Stimulated activated CD8-positive, alpha-beta memory T cell treated with anti-CD3 and anti-CD28 coated beads, Interleukin-12 subunit alpha, Interleukin-12 subunit beta, amount 100 ng/mL, for 24 hours (primary cell): ENCODE measurements at regions not wholly inside any gene's neighbourhood (a gene's known extent, or its start where the extent isn't known, plus 50 kb on each side); places are given as distances from the start of the nearest gene placed in this dataset.

Experiments used
- DNase-seq: peaks from one replicate; pipeline ENCODE4 v3.0.0-alpha.2; 2020; ENCODE audit errors: extremely low read depth

DNA sequence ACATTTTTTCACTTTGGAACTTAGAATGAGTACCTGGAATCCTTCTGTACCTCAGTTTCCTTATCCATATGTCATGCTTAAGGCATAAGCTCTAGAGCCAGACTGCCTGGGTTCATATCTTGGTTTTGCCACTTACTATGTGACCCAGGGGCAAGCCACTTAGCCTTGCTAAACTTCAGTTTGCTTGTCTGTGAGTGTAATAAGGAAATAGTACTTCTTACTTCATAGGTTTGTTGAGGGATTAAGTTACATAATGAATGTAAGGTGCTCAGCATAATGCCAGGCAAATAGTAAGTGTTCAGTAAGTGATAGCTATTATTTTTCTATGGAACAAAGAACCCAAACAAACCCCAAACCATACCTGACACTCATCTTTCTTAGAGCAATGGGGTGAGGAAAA is 225.1 kb downstream of the BCAT1 start:
- DNase-seq: no peak

DNA sequence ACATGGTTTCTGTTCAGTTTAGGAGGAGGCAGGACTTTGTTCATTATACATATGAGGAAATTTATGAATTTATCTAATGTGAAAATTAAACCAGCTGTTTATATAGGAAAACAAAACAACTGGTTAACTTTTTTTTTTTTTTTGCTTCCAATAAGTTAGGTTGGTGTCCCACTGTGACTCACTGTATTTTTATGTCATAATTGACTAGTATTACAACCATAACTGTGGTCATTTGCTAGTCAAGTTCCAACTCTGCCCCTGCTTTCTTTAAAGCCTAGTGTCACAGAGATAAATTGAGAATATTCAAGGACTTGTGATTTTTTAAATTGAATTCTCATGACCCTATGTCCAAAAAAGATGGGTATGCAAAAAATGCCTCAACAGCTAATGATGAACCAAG is 227.7 kb downstream of the BCAT1 start:
- DNase-seq: no peak

DNA sequence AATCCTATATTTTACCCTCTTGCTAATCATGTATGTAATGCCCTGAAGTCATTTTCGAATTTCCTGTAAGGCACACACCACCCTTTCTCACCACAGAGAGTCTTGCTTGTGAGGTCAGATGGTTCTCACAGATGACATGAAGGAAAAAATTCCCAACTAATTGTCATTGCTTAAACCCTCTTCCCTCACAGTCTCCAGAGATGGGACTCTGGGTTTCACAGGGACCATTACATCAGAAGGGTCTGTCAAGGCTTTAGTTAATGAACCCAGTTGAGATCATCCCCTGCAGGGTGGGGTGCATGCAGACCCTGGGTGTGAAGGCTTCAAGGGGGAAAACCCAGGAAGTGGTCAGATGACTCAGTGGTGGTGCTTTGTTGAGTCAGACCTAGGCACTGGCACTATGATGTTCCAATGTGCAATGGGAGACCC is 229.6 kb downstream of the BCAT1 start:
- peak; percentile 16 for DNase-seq

DNA sequence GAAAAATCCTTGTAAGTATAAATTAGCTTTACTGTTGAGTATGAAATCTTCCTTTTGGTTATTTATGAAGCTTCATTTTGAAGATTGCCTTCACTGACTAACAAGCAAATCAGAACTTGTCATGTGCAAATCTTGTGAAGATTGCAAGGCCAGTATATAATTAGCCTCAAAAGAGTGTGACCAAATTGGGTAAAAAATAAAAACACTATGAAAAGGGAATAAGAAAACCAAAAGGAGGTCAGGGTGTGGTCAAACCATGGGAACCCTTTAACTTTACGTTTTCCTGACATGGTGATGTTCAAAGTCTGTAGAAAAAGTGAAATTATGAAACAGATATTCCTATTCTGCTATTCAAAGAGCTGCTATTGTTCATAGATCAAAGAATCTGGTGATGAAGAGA is 230.3 kb downstream of the BCAT1 start:
- DNase-seq: no peak

DNA sequence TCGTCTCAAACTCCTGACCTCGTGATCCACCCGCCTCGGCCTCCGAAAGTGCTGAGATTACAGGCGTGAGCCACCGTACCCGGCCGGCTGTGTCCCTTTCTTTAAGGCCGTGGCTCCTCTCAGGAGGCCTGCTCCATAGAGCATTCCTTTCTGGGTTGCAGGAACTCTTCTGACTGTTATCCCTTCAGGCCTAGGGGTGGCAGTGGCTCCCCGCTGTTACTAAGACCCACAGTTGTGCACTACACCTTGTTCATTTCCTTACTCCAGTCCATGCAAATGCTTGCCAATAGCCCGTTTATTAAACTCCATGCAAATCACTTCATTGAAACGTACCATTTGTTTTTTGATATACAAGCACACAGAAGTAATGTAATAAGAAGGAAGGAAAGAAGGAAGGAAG is 234.7 kb downstream of the BCAT1 start:
- no peak for DNase-seq

DNA sequence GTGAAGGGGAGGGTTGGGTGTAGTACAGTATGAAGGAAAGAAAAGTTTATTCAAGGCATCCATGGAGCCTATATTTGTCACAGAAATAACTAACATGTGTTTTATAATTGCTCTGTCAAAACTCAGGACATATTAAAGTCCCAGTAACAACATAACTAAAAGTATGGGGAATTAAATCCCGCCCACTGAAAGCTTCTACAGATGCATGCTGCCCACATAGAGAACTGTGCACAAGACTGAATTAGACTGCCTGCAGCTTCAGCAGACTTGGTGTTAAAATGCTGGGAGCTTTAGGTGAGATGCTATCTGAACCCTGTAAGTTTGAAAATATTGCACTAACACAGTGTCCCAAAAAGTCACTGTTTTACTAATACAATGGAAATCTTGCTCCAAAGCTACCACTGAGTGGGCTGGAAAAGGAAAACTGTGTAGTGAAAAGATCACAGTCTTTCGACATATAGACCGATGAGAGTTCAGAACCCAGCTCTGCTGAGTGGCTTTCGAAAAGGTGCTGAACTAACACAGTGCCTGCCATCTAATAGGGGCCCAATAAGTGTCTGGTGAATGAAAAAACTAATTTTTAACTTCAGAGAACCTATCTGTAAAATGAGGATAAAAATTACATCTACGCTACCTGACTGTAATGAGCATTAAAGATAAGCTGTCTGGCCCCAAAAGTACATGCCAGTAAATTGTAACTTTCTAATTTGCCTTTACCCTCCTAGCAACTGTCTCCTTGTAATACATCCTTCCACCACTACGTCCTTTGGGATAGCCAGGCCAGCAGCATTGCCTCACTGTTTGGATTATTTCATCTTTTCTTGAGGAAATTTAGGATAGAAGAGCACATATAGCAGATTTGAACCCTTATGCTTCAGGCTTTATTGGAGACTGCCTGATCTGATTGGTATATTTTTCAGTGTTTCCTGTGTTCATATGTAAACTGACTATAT is 237.6 kb downstream of the BCAT1 start:
- DNase-seq: no peak

DNA sequence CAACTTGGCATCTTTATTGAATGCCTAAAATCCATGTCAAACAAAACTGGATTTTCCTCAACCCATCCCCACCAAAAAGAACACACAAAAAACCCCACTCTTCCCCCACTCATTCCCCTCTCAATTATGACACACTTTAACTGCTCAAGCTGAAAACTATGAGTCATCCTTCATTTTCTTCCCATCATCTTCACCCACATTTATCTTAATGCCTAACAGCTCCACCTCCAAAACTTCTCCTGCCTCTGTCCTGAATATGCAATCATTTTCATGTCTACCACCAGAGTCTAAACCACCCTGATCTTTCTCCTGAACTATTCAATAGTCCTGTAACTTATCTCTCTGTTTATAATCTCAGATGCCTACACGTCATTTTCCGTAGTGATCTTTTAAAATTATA is 239.7 kb downstream of the BCAT1 start:
- DNase-seq: no peak

DNA sequence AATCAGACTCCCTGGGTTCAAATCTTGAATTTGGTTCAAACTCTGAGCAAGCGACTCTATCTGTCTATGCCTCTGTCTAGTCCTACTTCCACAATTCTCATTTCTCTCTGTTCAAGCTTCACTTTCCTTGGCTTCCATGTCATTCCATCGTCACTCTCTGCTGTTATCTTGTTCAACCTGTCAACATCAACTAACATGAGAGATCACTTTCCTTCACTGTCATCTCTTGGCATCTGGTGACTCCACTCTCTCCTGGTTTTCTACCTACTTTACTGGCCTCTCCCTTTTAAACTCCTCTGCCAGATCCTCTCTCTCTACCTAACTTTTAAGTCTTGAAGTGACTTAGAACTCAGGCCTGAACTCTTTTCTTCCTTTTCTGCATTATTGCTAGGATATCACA is 240.2 kb downstream of the BCAT1 start:
- DNase-seq: no peak

DNA sequence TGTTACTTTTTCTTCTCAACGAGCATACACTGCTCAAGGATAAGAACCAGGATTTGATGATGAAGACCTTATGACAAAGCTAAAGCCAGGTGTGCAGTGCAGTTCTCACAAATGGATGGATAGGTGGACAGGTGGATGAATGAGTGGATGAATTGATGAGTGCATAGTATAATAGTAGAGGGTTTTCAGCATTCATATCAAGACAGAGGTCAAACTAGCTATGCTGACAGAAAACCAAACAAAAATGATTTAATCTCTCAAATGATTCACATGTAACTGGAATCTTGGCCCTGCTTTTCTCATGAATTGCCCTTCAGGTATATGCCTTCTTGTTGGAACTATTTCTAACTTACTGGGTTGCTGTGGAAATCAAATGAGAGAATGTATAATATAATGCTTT is 240.9 kb downstream of the BCAT1 start:
- DNase-seq: no peak

DNA sequence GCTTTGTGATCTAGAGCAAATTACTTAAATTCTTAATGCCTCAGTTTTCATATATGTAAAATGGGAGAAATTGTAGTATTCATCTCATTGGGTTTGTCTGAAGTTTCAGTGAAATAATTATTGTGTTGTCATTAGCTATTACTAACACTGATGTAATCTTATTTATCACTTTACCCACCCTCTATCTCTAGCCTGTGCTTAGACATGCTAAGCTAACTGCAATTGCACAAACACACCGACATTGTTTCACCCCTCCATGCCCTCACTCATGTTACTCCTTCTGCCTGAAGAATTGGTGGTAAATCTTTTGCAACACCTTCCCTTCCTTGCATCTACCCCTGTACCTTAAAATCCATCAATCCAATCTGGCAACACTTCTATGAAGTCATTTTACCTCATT is 241.6 kb downstream of the BCAT1 start:
- DNase-seq: no peak

DNA sequence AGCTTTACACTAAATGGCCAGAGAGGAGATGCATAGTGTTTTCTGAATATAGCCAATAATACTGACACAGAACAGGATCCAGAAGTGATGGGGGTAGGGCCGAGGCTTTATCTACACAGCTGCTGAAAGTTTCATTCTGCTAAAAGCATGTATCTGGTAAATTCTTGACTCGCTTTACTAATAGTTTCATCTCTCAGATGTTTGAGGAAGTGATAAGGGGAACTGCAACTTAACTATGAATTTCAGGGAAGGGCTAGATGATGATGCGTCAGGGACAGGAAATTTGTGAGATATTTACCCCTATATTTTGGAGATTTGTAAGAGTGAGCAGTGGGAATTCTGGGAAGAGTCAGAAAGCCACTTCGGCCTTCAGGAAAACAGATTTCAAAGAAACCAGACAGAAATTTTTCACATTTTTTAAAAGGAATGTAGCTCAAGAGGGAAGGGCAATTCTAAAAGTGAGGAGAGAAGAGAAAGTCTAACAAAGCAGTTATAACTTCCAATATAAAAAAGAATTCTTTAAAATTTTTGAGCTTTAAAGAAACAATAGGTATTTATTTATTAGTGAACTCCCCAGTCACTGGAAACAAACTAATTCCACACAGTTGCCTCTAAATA is 243.1 kb downstream of the BCAT1 start:
- DNase-seq: no peak

DNA sequence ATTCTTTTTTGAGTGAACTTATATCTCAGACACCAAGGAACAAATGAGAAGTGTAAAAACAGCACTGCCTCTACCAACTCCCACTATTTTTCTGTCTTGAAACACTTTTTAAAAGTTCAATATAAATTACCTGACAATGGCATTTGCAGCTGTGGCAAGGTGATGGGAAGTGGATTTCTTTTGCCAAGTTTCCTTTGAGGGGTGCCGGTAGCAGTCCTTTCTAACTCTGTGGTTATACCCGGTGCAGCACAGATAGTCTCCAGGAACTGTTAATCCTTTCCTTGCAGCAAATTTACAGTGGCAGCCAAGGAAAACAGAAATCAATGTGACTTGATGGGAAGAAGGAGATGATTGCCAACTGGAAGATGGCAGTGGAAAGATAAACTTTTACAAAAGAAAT is 243.7 kb downstream of the BCAT1 start:
- no peak for DNase-seq

DNA sequence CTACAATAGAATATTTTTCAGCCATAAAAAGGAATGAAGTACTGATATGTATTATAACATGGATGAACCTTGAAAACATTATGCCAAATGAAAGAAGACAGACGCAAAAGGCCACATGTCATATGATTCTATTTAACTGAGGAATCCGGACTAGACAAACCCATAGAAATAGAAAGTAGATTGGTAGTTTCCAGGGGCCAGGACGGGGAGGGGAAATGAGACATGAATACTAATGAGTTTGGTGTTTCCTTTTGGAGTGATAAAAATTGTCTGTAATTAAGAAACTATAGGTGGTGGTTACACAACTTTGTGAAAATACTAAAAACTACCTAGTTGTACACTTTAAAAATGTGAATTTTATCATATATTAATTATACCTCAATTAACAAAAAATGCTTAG is 247.6 kb downstream of the BCAT1 start:
- no peak for DNase-seq

DNA sequence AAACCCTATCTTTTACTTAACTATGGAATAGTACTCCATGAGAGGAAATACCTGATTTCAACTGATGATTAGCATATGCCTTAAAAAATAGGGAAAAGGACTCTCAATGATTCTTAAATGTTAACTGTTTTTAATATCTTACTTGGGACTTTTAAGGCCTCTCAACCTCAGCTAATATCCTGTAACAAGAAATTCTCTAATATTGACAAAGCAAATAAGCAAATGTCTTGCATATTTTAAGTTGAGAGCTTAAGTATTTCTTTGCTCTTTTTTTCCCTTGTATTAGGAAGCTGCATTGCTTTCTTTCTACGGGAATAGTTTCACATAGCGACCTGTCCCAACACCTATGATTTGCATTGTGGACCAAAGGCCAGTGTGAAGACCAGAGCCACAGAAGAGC is 249.9 kb downstream of the BCAT1 start:
- no peak for DNase-seq

DNA sequence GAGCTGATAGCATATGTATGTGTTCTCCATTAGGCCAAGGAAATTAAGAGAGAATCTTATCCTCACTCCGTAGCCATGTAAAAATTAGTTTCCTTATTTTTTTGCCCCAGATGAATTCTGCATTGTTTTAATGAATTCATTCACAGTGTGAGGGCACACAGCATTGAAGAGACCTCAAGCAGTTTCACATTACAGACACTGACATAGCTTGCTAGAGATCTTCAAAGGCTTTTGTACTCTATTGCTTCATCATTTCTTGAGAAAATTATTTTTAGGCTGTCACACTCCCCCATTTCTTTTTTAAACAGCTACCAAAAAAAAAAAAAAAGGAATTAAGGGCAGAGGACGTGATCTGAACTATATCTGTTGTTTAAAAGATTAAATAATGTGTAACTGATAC is 251.1 kb downstream of the BCAT1 start:
- no peak for DNase-seq

DNA sequence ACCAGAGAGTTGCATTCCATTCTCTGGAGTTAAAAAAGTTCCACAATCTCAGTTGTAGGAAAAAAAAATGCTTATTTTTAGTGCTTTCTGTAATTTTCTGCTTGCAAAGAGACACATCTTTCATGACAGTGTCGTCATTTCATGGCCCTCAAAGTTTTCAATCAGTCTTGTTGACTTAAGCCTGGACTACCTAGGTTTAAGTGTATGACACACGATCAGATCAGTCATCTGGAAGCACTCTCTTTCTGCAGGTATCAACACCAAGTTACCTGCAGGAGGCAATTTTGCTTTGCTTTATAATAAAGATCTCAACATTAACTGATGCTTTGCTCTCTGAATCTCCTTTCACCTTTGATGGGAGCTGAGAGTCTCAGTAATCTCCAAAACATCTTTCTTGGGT is 251.6 kb downstream of the BCAT1 start:
- DNase-seq: no peak

DNA sequence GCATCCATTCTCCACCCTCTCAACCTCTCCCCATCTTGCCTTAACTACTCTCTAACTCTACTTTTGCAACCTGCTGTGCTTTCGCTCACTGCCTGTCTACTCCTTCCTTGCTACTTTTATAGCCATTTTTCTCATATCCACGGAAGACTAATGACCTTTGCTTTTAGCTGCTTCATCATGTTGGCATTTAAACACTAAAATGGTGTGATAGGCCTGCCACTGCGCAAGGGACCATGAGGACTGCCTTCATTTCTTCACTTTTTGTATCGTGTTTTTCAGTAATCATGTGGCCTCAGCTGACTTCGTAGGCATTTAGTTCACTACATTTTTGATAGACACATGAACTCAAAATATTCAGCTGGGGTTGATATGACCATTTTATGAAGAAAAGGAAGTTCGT is 252.1 kb downstream of the BCAT1 start:
- no peak for DNase-seq

DNA sequence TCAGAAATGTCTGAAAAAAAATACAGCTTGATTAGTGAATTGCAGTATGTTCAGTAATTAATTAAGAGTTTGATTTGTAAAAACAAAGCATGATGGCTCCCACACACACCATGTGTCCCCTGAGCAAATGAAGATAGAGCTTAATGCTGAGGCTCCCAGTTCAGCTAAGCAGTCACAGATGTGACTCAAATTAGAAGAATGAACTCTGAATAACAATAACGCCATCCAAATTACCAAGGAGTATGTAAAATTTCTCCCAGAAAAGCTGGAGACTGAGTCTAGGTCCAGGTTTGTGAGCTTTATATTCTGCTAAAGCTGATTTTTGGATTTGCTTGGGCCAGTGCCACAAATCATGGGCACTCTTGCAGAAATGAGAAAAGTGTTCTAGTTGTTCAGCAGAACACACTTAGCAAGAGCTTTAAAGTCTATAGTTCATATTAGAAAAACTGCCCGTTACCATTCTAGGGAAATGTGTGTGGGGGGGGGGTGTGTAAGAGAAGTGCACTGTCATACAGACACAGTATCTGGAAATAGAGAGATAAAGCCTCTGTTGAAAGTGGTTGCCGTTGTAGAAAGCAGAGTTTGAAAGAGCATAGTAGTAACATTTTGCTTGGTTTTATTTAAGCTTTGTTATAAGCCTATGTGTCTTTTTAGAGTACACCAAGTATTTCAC is 253.1 kb downstream of the BCAT1 start:
- DNase-seq: no peak

DNA sequence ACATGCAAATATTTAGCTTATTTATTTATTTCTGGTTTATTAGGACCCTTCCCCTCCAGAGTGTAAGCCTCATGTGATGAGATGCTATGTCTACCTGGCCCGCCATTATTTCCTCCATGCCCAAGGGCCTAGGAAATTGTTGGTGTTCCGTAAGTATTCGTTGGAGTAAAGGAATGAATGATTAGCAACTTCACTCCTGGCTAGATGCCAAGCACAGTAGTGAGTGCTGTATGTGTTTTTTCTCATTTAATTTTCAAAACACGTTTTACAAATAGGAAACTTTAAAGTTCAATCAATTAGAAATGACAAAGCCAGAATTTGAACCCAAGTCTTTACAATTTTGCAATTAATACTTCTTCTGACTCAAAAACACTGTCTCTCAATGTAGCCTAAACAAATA is 253.8 kb downstream of the BCAT1 start:
- no peak for DNase-seq

DNA sequence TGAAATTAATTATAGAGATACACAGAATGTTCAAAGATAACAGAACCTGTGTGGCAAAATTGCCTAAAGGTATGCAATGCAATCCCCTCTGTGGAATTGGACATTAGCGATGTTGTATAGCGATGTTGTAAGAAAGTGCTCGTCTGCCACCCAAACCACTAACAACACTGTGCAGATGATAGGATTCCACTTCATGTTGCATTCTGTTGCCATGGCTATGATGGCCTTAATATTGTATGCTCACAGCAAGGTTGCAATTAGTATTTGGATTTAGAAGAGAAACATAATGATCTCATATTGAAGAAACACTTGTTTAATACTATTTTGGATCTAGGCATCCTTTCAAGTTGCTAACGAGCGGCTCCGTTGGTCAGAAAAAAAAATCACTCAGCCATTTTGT is 260.3 kb downstream of the BCAT1 start:
- DNase-seq: no peak

DNA sequence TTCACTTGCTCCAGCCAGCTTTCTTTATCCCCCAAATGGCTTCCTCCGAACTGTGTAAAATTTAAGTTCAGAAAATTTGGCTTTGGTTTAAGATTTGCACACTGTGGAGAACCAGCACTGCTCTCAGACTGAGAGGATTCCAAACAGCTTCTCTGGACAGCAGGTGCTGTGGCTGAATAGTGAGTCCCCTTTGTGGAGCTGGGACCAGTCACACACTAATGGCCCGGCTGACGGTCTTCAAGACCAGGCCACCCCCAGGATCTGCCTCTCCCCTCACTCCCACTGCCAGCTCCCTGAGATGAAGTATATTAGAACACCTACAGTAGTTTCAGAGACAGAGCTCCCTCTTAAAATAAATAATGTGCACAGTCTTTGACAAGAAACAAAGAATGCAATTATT is 267.3 kb downstream of the BCAT1 start:
- DNase-seq: no peak

DNA sequence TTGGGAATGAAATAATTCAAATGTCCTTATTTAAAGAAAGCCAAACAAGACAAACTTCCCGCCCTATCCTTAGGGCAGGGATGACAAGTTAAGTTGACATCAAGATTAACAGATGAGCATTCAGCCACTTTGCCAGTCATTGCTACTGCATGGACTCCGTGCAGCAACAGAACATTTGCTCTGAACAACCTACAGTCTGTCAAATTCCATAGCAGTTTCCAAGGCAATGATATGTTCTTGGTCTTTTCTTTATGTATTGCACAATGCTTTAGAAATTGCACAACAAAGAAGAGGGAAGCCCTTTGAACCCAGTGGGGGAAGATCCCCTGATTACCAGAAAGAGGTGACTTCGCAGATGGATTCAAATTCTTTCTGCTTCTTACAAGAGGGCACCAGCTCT is 269.8 kb downstream of the BCAT1 start:
- no peak for DNase-seq

DNA sequence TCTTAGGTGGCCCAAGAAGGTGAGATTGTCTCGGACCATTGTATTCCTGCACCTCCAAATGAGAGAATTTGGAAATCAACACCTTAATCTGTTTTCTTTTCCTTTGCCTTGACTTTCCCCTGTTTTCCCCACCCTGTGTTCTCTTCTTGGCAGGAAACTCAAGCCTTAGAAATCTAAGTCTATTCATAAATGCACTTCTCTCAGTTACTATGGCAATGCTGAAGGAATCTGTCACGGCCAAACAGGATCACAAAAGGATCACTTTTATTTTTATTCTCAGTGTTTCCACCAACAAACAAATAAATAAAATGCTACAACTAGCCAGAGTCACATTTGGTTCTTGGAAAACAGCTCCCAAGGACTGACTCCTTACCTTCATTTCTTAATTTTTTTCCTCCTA is 270.5 kb downstream of the BCAT1 start:
- DNase-seq: no peak
